ENCODE measurements at regions not wholly inside any gene's neighbourhood (a gene's known extent, or its start where the extent isn't known, plus 50 kb on each side); places are given as distances from the start of the nearest gene placed in this dataset.

DNA sequence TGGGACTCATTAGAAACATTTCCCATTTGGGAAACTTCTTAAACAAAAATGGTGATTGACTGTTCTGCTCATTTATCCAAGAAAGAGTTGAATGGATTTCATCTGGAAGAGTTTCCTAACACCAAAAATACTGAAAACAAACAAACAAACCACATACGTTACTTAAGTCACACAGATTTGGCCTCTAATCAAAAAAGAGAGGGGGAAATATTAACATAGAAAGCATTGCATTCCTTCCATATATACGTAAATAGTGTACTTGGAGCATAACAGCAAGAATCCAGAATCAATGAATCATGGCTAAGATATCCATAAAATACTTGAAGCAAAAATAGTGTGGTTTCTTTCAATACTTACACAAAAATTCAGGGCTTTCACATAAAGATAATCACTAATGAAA, 189.8 kb upstream of the MAP3K1 start:
- TF ChIP-seq, protein P1, sequence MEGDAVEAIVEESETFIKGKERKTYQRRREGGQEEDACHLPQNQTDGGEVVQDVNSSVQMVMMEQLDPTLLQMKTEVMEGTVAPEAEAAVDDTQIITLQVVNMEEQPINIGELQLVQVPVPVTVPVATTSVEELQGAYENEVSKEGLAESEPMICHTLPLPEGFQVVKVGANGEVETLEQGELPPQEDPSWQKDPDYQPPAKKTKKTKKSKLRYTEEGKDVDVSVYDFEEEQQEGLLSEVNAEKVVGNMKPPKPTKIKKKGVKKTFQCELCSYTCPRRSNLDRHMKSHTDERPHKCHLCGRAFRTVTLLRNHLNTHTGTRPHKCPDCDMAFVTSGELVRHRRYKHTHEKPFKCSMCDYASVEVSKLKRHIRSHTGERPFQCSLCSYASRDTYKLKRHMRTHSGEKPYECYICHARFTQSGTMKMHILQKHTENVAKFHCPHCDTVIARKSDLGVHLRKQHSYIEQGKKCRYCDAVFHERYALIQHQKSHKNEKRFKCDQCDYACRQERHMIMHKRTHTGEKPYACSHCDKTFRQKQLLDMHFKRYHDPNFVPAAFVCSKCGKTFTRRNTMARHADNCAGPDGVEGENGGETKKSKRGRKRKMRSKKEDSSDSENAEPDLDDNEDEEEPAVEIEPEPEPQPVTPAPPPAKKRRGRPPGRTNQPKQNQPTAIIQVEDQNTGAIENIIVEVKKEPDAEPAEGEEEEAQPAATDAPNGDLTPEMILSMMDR (IDR thresholded peaks at IDR 0.05) = no peak
- H3K9me3 ChIP-seq = no peaks in the 10 kb centered on the region
- no peak overlapping the region for H3K4me3 ChIP-seq
- H3K27me3 ChIP-seq = no peaks in the 10 kb centered on the region
- DNase-seq = no peak
- no peaks in the 10 kb centered on the region for H3K36me3 ChIP-seq
- no peaks in the 10 kb centered on the region for H3K4me1 ChIP-seq
- intact Hi-C loops (cut with DNase I; ENCODE audit: low total_unique reads) = no loop called here
- no peak overlapping the region for H3K27ac ChIP-seq

DNA sequence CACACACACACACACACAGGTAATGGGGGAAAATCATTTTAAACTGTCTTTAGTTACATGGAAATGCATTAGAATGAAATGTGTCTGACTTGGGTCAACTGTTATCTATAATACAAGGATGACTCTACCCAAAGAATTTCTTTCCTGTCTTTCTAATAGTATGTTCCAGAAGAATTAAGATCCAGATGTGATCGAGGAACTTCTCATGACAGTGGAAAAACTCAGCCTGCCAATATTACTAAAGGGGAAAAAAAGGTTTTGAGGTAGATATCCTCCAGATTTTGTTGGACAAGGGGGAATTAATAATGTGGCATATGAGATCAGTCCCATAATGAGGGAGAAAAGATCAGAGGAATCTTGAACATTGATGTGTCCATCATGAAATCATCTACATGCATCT, 190.6 kb upstream of the MAP3K1 start:
- TF ChIP-seq, protein P1 (IDR thresholded peaks at IDR 0.05) = no peak
- DNase-seq = no peak
- no peaks in the 10 kb centered on the region for H3K9me3 ChIP-seq
- no peak overlapping the region for H3K4me3 ChIP-seq
- no peaks in the 10 kb centered on the region for H3K4me1 ChIP-seq
- intact Hi-C loops (cut with DNase I; ENCODE audit: low total_unique reads) = no loop called here
- H3K27ac ChIP-seq = no peak overlapping the region
- no peaks in the 10 kb centered on the region for H3K36me3 ChIP-seq
- H3K27me3 ChIP-seq = no peaks in the 10 kb centered on the region

DNA sequence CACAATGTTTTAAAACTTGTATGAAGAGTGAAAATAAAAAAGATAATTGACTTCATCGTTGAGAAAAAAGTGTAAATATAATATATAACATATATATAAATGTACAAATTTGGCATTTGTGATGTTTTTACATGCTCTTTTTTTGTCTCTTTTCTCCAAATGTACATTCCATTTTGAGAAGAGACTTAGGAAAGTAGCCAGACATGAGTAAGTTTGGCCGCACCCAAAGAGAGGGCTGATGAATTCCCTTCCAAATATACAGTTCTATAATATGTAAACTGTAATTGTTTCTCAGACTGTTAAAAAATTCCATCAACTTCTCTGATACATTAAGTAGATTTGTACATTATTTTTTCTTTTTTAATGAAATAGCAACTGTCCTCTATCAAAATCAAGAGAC, 193.2 kb upstream of the MAP3K1 start:
- no peaks in the 10 kb centered on the region for H3K36me3 ChIP-seq
- peaks cover 0 to 13% (median 0%) of the 10 kb centered on the region in 3 donors for H3K9me3 ChIP-seq
- no peak overlapping the region for H3K27ac ChIP-seq
- TF ChIP-seq, protein P1 (IDR thresholded peaks at IDR 0.05) = no peak
- no peaks in the 10 kb centered on the region for H3K4me1 ChIP-seq
- no peak overlapping the region for H3K4me3 ChIP-seq
- DNase-seq = no peak
- intact Hi-C loops (cut with DNase I; ENCODE audit: low total_unique reads) = no loop called here
- no peaks in the 10 kb centered on the region for H3K27me3 ChIP-seq

DNA sequence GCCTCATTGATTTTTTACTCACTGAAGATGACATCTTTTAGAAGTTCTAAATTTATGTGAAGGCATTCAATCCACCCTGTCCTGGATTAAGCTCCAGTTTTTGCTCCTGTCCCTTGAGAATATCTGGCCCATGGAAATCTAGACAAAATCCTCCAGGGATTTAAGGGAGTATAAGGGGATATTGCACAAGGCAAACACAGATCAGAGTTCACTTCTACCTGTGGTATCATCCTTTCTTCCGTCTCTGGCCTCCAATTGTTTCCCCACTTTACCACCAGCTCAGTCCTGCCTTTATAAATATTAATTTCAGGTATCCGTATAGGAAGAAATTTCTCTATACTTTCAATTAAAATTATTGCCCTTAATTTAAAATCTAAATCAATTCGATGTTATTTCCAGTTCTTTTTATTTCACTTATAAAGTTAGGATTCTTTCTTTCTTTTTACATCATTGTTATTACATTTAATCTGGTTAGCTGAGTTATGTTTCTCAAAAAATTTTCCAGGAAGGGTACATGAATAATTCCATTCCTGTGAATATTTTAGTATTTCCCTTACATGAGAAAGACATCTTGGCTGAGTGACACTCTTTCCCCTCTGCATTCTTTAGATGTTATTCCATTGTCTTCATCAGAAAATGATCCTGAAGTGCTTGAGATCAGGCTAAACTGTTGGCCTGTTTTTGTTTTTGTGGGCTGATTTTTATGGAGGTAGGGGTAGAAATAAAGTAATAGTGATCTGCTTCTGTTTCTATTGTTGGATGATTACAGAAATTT, 194.3 kb upstream of the MAP3K1 start:
- no peak overlapping the region for H3K27ac ChIP-seq
- intact Hi-C loops (cut with DNase I; ENCODE audit: low total_unique reads) = no loop called here
- H3K9me3 ChIP-seq = peaks cover 0 to 13% (median 0%) of the 10 kb centered on the region in 3 donors
- H3K4me1 ChIP-seq = peaks cover 0 to 7% (median 3%) of the 10 kb centered on the region in 4 donors
- no peak overlapping the region for H3K4me3 ChIP-seq
- no peaks in the 10 kb centered on the region for H3K27me3 ChIP-seq
- TF ChIP-seq, protein P1 (IDR thresholded peaks at IDR 0.05) = no peak
- no peak for DNase-seq
- H3K36me3 ChIP-seq = no peaks in the 10 kb centered on the region

DNA sequence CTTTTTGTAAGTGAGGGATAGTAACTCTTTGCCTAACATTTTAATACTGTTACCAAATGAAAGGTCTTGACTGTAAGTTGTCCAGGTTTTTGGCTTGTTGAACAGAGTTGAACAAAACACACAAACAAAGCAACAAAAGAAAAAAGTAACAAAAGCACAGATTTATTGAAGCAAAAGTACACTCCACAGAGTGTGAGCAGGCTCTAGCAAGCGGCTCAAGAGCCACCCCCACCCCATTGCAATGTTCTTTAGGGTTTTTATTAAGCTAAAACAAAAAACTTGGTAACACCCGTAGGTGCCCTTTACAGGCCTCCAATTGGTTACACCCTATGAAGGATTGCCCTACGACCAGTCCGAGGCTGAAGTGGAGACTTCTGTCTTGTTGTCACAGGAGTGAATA, 197.4 kb upstream of the MAP3K1 start:
- intact Hi-C loops (cut with DNase I; ENCODE audit: low total_unique reads) = no loop called here

More for the DNA sequence above, 197.4 kb upstream of the MAP3K1 start:
- H3K27me3 ChIP-seq = no peaks in the 10 kb centered on the region
- no peak overlapping the region for H3K4me3 ChIP-seq
- H3K4me1 ChIP-seq = peaks cover 0 to 16% (median 10%) of the 10 kb centered on the region in 4 donors
- DNase-seq = no peak
- TF ChIP-seq, protein P1 (IDR thresholded peaks at IDR 0.05) = no peak
- no peak overlapping the region for H3K27ac ChIP-seq
- peaks cover 0 to 13% (median 0%) of the 10 kb centered on the region in 3 donors for H3K9me3 ChIP-seq
- no peaks in the 10 kb centered on the region for H3K36me3 ChIP-seq

Data from tibial artery (tissue), 4 donors.